Mesenchymal stem cell (in vitro differentiated cells and primary cell): ENCODE measurements at regions not wholly inside any gene's neighbourhood (a gene's known extent, or its start where the extent isn't known, plus 50 kb on each side); places are given as distances from the start of the nearest gene placed in this dataset.

ENCODE experiments used
- DNase-seq: peaks from one replicate; pipeline ENCODE4 v3.0.0-alpha.2; 2013
- H2AFZ ChIP-seq: one replicate; pipeline ENCODE4 v1.6.1; 2013; ENCODE audit warnings: low read depth, mild to moderate bottlenecking, control low read depth, inconsistent platforms, low read length, moderate library complexity
- H2AK5ac ChIP-seq: 2 replicates; pipeline ENCODE4 v1.6.1; 2013; ENCODE audit warnings: low read length, moderate library complexity, mild to moderate bottlenecking, inconsistent platforms; ENCODE audit not compliant: severe bottlenecking
- H2BK120ac ChIP-seq: one replicate; pipeline ENCODE4 v1.6.1; 2013; ENCODE audit warnings: low read depth, mild to moderate bottlenecking, inconsistent platforms, low read length, moderate library complexity
- H2BK12ac ChIP-seq, 2 experiments: one replicate each; pipeline ENCODE4 v1.6.1; 2013; ENCODE audit warnings: inconsistent platforms in 2 of 2, low read length in 2 of 2, mild to moderate bottlenecking in 2 of 2, moderate library complexity in 2 of 2, control low read depth in 1 of 2
- H2BK15ac ChIP-seq: one replicate; pipeline ENCODE4 v1.6.1; 2013; ENCODE audit warnings: mild to moderate bottlenecking, low read depth, inconsistent platforms; ENCODE audit not compliant: poor library complexity, severe bottlenecking
- H2BK5ac ChIP-seq: 2 replicates; pipeline ENCODE4 v1.6.1; 2013; ENCODE audit warnings: low read depth, mild to moderate bottlenecking, low read length, control low read depth, inconsistent platforms; ENCODE audit not compliant: poor library complexity, severe bottlenecking
- H3K14ac ChIP-seq, 2 experiments: one replicate each; pipeline ENCODE4 v1.6.1; 2013; ENCODE audit warnings: inconsistent platforms in 2 of 2, low read length in 2 of 2, control low read depth in 1 of 2, mild to moderate bottlenecking in 1 of 2, moderate library complexity in 1 of 2
- H3K18ac ChIP-seq, 2 experiments: one replicate each; pipeline ENCODE4 v1.6.1; 2013; ENCODE audit warnings: inconsistent platforms in 2 of 2, low read length in 2 of 2, control low read depth in 1 of 2, low read depth in 1 of 2, mild to moderate bottlenecking in 1 of 2
- H3K23ac ChIP-seq, 2 experiments: one replicate each; pipeline ENCODE4 v1.6.1; 2013; ENCODE audit warnings: inconsistent platforms in 2 of 2, low read length in 2 of 2, mild to moderate bottlenecking in 2 of 2, moderate library complexity in 2 of 2, control low read depth in 1 of 2
- H3K27ac ChIP-seq: 2 replicates; pipeline ENCODE4 v1.5.1; 2013; ENCODE audit warnings: mild to moderate bottlenecking, moderate library complexity, low read length, control low read depth, inconsistent platforms; ENCODE audit not compliant: poor library complexity, severe bottlenecking
- H3K27me3 ChIP-seq, 2 experiments: 2 replicates each; pipeline versions ENCODE4 v1.6.1 to v1.7.0; 2013; ENCODE audit warnings: low read length in 2 of 2, mild to moderate bottlenecking in 2 of 2, moderate library complexity in 2 of 2, control low read depth in 1 of 2, inconsistent platforms in 1 of 2; ENCODE audit not compliant: control insufficient read depth in 1 of 2, insufficient read depth in 1 of 2
- H3K36me3 ChIP-seq, 2 experiments: 2 replicates each; pipeline versions ENCODE4 v1.6.1 to v1.7.0; 2013; ENCODE audit warnings: low read length in 2 of 2, control low read depth in 1 of 2, inconsistent platforms in 1 of 2, low read depth in 1 of 2, mild to moderate bottlenecking in 1 of 2; ENCODE audit not compliant: insufficient read depth in 2 of 2, control insufficient read depth in 1 of 2
- H3K4ac ChIP-seq, 2 experiments: one replicate each; pipeline ENCODE4 v1.6.1; 2013; ENCODE audit warnings: inconsistent platforms in 2 of 2, low read length in 2 of 2, mild to moderate bottlenecking in 2 of 2, moderate library complexity in 2 of 2, control low read depth in 1 of 2, low read depth in 1 of 2
- H3K4me1 ChIP-seq: 2 replicates; pipeline ENCODE4 v1.6.1; 2013; ENCODE audit warnings: low read depth, low read length, control low read depth; ENCODE audit not compliant: control insufficient read depth, insufficient read depth
- H3K4me2 ChIP-seq: 2 replicates; pipeline ENCODE4 v1.6.1; 2013; ENCODE audit warnings: low read length, mild to moderate bottlenecking, inconsistent platforms; ENCODE audit not compliant: poor library complexity, severe bottlenecking
- H3K4me3 ChIP-seq, 2 experiments: 2 replicates each; pipeline versions ENCODE4 v1.5.1 to v1.7.0; 2013; ENCODE audit warnings: low read length in 2 of 2, mild to moderate bottlenecking in 2 of 2, control low read depth in 1 of 2, low read depth in 1 of 2; ENCODE audit not compliant: insufficient read depth in 1 of 2
- H3K79me1 ChIP-seq: replicated peaks from 2 replicates; pipeline ENCODE4 v1.6.1; 2013; ENCODE audit warnings: mild to moderate bottlenecking, control low read depth, low read length, inconsistent platforms; ENCODE audit not compliant: poor library complexity, severe bottlenecking
- H3K9ac ChIP-seq: 2 replicates; pipeline ENCODE4 v1.7.0; 2013; ENCODE audit warnings: mild to moderate bottlenecking, low read length, moderate library complexity
- H3K9me3 ChIP-seq: 2 replicates; pipeline ENCODE4 v1.7.0; 2013; ENCODE audit warnings: mild to moderate bottlenecking, low read length; ENCODE audit not compliant: control insufficient read depth
- H4K8ac ChIP-seq: one replicate; pipeline ENCODE4 v1.6.1; 2013; ENCODE audit warnings: inconsistent platforms, mild to moderate bottlenecking, low read length, moderate library complexity
- H4K91ac ChIP-seq: one replicate; pipeline ENCODE4 v1.6.1; 2013; ENCODE audit warnings: mild to moderate bottlenecking, low read length, inconsistent platforms
- WGBS: methylation state at CpG from one replicate; pipeline ENCODE4 v1.1.7; 2013; ENCODE audit warnings: mixed read lengths; 5-methylcytosine and 5-hydroxymethylcytosine counted together

DNA sequence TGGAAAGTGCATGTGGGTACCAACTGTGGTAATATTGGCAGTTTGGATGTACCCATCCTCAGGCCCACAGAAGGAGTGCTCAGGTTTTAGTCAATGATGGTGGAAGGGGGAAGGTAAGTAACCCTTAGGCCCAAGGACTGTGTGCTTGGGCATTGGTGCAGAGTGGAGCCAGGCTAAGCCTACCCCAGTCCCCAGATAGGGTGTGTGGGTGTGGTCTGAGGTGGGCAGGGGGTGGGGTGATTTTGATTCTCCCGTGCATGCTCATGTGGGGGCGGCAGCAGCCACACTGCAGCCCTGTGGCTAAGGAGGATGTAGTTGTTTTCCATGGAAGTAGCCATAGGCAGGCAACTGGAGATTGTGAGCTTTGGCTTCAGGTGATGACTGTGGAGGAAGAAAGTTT lies 2197.3 kb downstream of the PCDH9 start:
- H4K8ac ChIP-seq: no peak overlapping the region
- H2BK120ac ChIP-seq: no peak overlapping the region
- no peak overlapping the region for H2BK15ac ChIP-seq
- no peak overlapping the region for H2BK12ac ChIP-seq
- no peak overlapping the region for H3K4me2 ChIP-seq
- H3K18ac ChIP-seq: no peak overlapping the region
- H3K4me3 ChIP-seq: no peak overlapping the region
- H3K23ac ChIP-seq: peak overlapping the region in 1 of 2 experiments; percentile 52
- H3K4me1 ChIP-seq: no peaks in the 10 kb centered on the region
- no peak overlapping the region for H3K4ac ChIP-seq
- H3K36me3 ChIP-seq: no peaks in the 10 kb centered on the region
- peak overlapping the region in 1 of 2 experiments; percentile 7 for H3K14ac ChIP-seq
- H3K79me1 ChIP-seq: no peaks in the 10 kb centered on the region
- no peaks in the 10 kb centered on the region for H3K27me3 ChIP-seq
- no peak overlapping the region for H2AK5ac ChIP-seq
- H4K91ac ChIP-seq: no peak overlapping the region
- H3K27ac ChIP-seq: no peak overlapping the region
- 80% methylated on average over 2 of the region's 2 CpGs for WGBS
- no peak for DNase-seq
- H3K9me3 ChIP-seq: peaks cover 3% of the 10 kb centered on the region
- peak overlapping the region; percentile 29 for H2AFZ ChIP-seq
- H2BK5ac ChIP-seq: no peak overlapping the region
- no peak overlapping the region for H3K9ac ChIP-seq

DNA sequence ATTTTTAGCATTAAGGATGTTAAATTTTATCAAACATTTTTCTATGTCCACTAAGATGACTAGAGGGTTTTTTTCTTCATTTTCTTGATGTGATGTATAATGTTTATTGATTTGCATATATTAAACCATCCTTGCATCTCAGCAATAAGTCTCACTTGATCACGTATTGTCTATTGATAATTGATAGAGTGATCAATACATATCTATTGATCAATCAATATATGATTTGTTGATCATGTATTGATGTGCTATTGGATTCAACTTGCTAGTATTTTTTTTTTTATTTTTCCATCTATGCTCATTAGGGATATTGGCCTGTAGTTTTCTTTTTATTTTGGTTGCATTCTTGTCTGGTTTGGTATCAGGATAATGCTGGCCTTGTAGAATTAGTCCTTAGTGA lies 2202.0 kb downstream of the PCDH9 start:
- H3K36me3 ChIP-seq: no peaks in the 10 kb centered on the region
- peaks cover 10% of the 10 kb centered on the region for H3K9me3 ChIP-seq
- no peak overlapping the region for H3K23ac ChIP-seq
- H4K91ac ChIP-seq: no peak overlapping the region
- DNase-seq: no peak
- no peaks in the 10 kb centered on the region for H3K4me1 ChIP-seq
- H4K8ac ChIP-seq: no peak overlapping the region
- no peak overlapping the region for H3K4ac ChIP-seq
- no peak overlapping the region for H2AFZ ChIP-seq
- no peak overlapping the region for H2BK120ac ChIP-seq
- no peak overlapping the region for H2BK15ac ChIP-seq
- no peak overlapping the region for H3K18ac ChIP-seq
- no peak overlapping the region for H3K9ac ChIP-seq
- H2BK5ac ChIP-seq: no peak overlapping the region
- H2BK12ac ChIP-seq: no peak overlapping the region
- no peak overlapping the region for H3K14ac ChIP-seq
- H2AK5ac ChIP-seq: no peak overlapping the region
- no peak overlapping the region for H3K4me3 ChIP-seq
- no peak overlapping the region for H3K4me2 ChIP-seq
- H3K79me1 ChIP-seq: no peaks in the 10 kb centered on the region
- H3K27ac ChIP-seq: no peak overlapping the region
- H3K27me3 ChIP-seq: no peaks in the 10 kb centered on the region
- no CpG with 5 or more reads among the region's 1 CpG for WGBS

GRCh38 chr13:65026505-65026904 lies 2203.6 kb downstream of the PCDH9 start:
- Histone ChIP-seq H2BK120ac (no peak overlapping the region), H3K4me3 (no peak overlapping the region), H3K27ac (no peak overlapping the region), H3K4ac (no peak overlapping the region), H2BK15ac (no peak overlapping the region), H2AFZ (no peak overlapping the region), H2BK12ac (no peak overlapping the region), H3K18ac (no peak overlapping the region), H4K91ac (no peak overlapping the region), H3K36me3 (no peaks in the 10 kb centered on the region), H3K9ac (no peak overlapping the region), H3K9me3 (peaks cover 23% of the 10 kb centered on the region), H3K4me2 (no peak overlapping the region), H2BK5ac (no peak overlapping the region), H3K4me1 (no peaks in the 10 kb centered on the region), H3K14ac (no peak overlapping the region), H2AK5ac (no peak overlapping the region), H3K79me1 (no peaks in the 10 kb centered on the region), H4K8ac (no peak overlapping the region), H3K23ac (no peak overlapping the region), H3K27me3 (no peaks in the 10 kb centered on the region)
- DNase-seq: no peak
- WGBS: no CpG with 5 or more reads among the region's 2 CpGs

DNA sequence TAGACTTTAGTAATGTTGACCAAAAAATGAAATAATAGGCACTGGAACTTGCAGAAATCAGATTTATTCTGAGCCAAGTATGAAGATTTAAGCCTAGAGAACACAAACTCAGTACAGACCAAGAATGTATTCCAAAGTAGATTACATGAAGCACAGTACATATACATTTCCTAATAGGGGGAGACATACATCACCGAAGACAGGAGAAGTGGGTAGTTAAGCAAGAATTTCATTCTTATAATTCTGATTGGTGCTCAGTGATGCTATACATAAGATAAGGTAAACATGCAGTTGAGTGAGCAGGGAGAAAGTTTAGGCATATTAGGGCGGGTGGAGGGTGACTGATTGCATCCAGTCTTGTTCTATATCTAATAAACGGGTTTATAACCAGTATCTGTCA lies 2218.8 kb downstream of the PCDH9 start:
- WGBS: 65% methylated on average over 2 of the region's 3 CpGs

More for the DNA sequence above, 2218.8 kb downstream of the PCDH9 start:
- Histone ChIP-seq H2BK12ac (no peak overlapping the region), H3K27me3 (no peaks in the 10 kb centered on the region), H3K18ac (no peak overlapping the region), H3K4me1 (no peaks in the 10 kb centered on the region), H2BK15ac (no peak overlapping the region), H3K27ac (no peak overlapping the region), H3K9ac (no peak overlapping the region), H4K8ac (no peak overlapping the region), H3K79me1 (no peaks in the 10 kb centered on the region), H2AK5ac (no peak overlapping the region), H3K4me3 (no peak overlapping the region), H2BK120ac (no peak overlapping the region), H4K91ac (no peak overlapping the region), H3K36me3 (no peaks in the 10 kb centered on the region), H2BK5ac (no peak overlapping the region), H3K9me3 (no peaks in the 10 kb centered on the region), H3K14ac (no peak overlapping the region), H3K4ac (no peak overlapping the region), H2AFZ (no peak overlapping the region), H3K23ac (no peak overlapping the region), H3K4me2 (no peak overlapping the region)
- peak; percentile 15 for DNase-seq
